ENCODE measurements at regions not wholly inside any gene's neighbourhood (a gene's known extent, or its start where the extent isn't known, plus 50 kb on each side); places are given as distances from the start of the nearest gene placed in this dataset.

- POLR2A ChIA-PET, result no interaction called here
- TF ChIP-seq, protein P1, sequence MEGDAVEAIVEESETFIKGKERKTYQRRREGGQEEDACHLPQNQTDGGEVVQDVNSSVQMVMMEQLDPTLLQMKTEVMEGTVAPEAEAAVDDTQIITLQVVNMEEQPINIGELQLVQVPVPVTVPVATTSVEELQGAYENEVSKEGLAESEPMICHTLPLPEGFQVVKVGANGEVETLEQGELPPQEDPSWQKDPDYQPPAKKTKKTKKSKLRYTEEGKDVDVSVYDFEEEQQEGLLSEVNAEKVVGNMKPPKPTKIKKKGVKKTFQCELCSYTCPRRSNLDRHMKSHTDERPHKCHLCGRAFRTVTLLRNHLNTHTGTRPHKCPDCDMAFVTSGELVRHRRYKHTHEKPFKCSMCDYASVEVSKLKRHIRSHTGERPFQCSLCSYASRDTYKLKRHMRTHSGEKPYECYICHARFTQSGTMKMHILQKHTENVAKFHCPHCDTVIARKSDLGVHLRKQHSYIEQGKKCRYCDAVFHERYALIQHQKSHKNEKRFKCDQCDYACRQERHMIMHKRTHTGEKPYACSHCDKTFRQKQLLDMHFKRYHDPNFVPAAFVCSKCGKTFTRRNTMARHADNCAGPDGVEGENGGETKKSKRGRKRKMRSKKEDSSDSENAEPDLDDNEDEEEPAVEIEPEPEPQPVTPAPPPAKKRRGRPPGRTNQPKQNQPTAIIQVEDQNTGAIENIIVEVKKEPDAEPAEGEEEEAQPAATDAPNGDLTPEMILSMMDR (IDR thresholded peaks at IDR 0.05; ENCODE audit: control extremely low read depth, extremely low read depth, low read depth, missing control alignments), result no peak
- CTCF ChIA-PET, result interaction anchor here (0.9 to 2.3 kb wide), 3 partner anchors 10 to 30 kb away, joined by 3 to 10 read pairs (median 4); no protein-coding TSS in a partner anchor
- no peak for DNase-seq (ENCODE audit: extremely low spot score)
These were observed 292.5 kb upstream of the SGK1 start for GRCh38 chr6:134610411-134610810.

- CTCF ChIA-PET, result interaction anchor here (0.7 to 2.3 kb wide), 4 partner anchors 10 to 31 kb away, joined by 3 to 10 read pairs (median 4); no protein-coding TSS in a partner anchor
- POLR2A ChIA-PET, result no interaction called here
- TF ChIP-seq, protein P1 (IDR thresholded peaks at IDR 0.05; ENCODE audit: control extremely low read depth, extremely low read depth, low read depth, missing control alignments), result no peak
These were observed 291.9 kb upstream of the SGK1 start for GRCh38 chr6:134609716-134610261.

GRCh38 chr6:134607411-134607810, 289.5 kb upstream of the SGK1 start:
- TF ChIP-seq, protein P1 (IDR thresholded peaks at IDR 0.05; ENCODE audit: control extremely low read depth, extremely low read depth, low read depth, missing control alignments), result no peak
- CTCF ChIA-PET, result interaction anchor here (1.4 kb wide), 1 partner anchor 9 kb away, joined by 3 read pairs; no protein-coding TSS in a partner anchor
- DNase-seq (ENCODE audit: extremely low spot score), result no peak
- POLR2A ChIA-PET, result no interaction called here

More at GRCh38 chr6:134609716-134610261, 291.9 kb upstream of the SGK1 start:
- no peak for DNase-seq (ENCODE audit: extremely low spot score)

DNA sequence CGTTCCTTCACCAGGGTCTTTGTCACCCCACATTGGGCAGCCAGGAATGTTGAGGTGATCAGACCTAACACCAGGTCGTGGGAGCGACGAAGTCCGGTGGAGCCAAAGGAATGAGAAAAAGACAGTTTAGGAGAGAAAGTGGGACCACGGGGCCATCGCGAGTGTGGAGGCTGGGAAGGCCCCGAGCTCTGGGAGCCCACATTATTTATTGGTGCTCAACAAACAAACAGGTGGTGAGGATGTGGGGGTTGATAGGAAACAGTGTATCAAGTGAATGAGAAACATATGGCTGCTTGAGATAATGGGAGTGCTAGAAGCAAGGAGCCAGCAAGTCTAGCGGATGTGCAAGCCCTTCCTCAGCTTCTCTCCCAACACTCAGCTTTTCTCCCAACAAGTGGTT, 287.1 kb upstream of the SGK1 start:
- ChIA-PET POLR2A (no interaction called here), CTCF (no interaction called here)
- no peak for DNase-seq (ENCODE audit: extremely low spot score)
- TF ChIP-seq, protein P1 (IDR thresholded peaks at IDR 0.05; ENCODE audit: control extremely low read depth, extremely low read depth, low read depth, missing control alignments), result no peak

DNA sequence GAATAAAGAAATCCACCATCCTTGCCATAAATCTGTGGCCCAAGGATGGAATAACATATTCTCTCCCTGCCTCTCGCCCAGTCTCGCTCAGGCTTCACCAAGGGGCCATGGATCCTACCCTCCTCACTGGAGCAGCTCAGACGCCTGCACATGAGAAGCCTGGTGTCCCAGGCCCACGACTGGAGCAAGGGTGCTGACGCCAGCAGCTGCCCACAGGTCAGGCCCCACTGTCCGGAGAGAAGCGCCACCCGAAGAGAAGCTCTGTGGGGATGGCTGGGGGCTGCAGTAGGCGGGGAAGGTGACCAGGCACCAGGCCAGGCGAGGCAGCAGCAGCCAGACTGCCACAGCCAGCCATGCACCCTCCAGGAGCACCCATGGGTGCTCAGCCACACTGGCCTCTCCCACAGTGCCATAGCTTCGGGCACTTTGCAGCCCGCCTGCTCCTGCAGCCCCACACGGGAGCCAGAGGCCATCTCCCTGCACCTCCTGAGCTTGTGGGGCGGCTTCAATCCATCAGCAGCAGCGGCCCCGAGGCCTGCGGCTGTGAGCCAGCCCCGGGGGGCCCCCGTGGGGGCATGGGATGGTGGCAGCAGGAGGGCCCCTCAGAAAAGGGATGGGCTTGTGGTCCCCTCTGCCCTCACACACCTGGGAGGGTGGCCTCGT, 286.2 kb upstream of the SGK1 start:
- ChIA-PET POLR2A (no interaction called here), CTCF (no interaction called here)
- TF ChIP-seq, protein P1 (IDR thresholded peaks at IDR 0.05; ENCODE audit: control extremely low read depth, extremely low read depth, low read depth, missing control alignments), result no peak
- no peak for DNase-seq (ENCODE audit: extremely low spot score)

GRCh38 chr6:134603561-134603960, 285.6 kb upstream of the SGK1 start:
- no peak for DNase-seq (ENCODE audit: extremely low spot score)
- TF ChIP-seq, protein P1 (IDR thresholded peaks at IDR 0.05; ENCODE audit: control extremely low read depth, extremely low read depth, low read depth, missing control alignments), result no peak
- POLR2A ChIA-PET, result no interaction called here
- CTCF ChIA-PET, result no interaction called here
